Activated CD8-positive, alpha-beta T cell treated with anti-CD3 and anti-CD28 coated beads for 36 hours (primary cell): ENCODE measurements at regions not wholly inside any gene's neighbourhood (a gene's known extent, or its start where the extent isn't known, plus 50 kb on each side); places are given as distances from the start of the nearest gene placed in this dataset.

Experiments used
- ATAC-seq: fragments of 200-7000 bp; cut with Tn5 transposase; one replicate; pipeline ENCODE4 v1.10.0; 2021; ENCODE audit warnings: mild to moderate bottlenecking, moderate library complexity
- CTCF ChIA-PET: fragments of 350-600 bp; sonication (Branson Sonifier 250); formaldehyde crosslinking; loops from one replicate; lab custom pipeline; 2021; ENCODE audit warnings: antibody characterized with exemption; lab: Charles Lee
- POLR2A ChIA-PET: fragments of 350-600 bp; sonication (Branson Sonifier 250); formaldehyde crosslinking; loops from one replicate; lab custom pipeline; 2021; ENCODE audit warnings: antibody characterized with exemption; lab: Charles Lee
- DNase-seq: peaks from one replicate; pipeline ENCODE4 v3.0.0-alpha.2; 2020
- H3K27ac Mint-ChIP-seq: one replicate; pipeline ENCODE4 v1.8.0; 2021; ENCODE audit warnings: mild to moderate bottlenecking, mixed read lengths
- H3K27me3 Mint-ChIP-seq: one replicate; pipeline ENCODE4 v1.8.0; 2021; ENCODE audit warnings: mixed read lengths
- H3K36me3 Mint-ChIP-seq: one replicate; pipeline ENCODE4 v1.8.0; 2021; ENCODE audit warnings: low read depth, mixed read lengths
- H3K4me1 Mint-ChIP-seq: one replicate; pipeline ENCODE4 v1.8.0; 2021; ENCODE audit warnings: low read depth, mixed read lengths
- H3K4me3 Mint-ChIP-seq: one replicate; pipeline ENCODE4 v1.8.0; 2021; ENCODE audit warnings: mild to moderate bottlenecking, moderate library complexity, mixed read lengths
- H3K9me3 Mint-ChIP-seq: one replicate; pipeline ENCODE4 v1.8.0; 2021; ENCODE audit warnings: mixed read lengths
- CTCF ChIP-seq: fragments of 200-600 bp; IDR thresholded peaks from one replicate; pipeline ENCODE4 v1.8.0; 2022; ENCODE audit warnings: antibody characterized with exemption, mild to moderate bottlenecking
- intact Hi-C: fragments of 100-400 bp; cut with micrococcal nuclease; formaldehyde crosslinking; loops from one replicate; pipeline ENCODE4 v1.10.0; 2022

- ATAC-seq (no peak), DNase-seq (no peak)
- peaks cover 11% of the 10 kb centered on the region for H3K27me3 Mint-ChIP-seq
- ChIA-PET CTCF (interaction anchor here (1.4 kb wide), 1 partner anchor 9 kb away, joined by 5 read pairs; no protein-coding TSS in a partner anchor), POLR2A (no interaction called here)
- no peaks in the 10 kb centered on the region for H3K4me1 Mint-ChIP-seq
- TF ChIP-seq CTCF = no peak
- intact Hi-C loops = no loop called here
- no peak overlapping the region for H3K27ac Mint-ChIP-seq
- H3K36me3 Mint-ChIP-seq = no peaks in the 10 kb centered on the region
- no peaks in the 10 kb centered on the region for H3K9me3 Mint-ChIP-seq
- H3K4me3 Mint-ChIP-seq = no peak overlapping the region
Measured at GRCh38 chr4:174170906-174171305, 112.6 kb downstream of the FBXO8 start.

DNA sequence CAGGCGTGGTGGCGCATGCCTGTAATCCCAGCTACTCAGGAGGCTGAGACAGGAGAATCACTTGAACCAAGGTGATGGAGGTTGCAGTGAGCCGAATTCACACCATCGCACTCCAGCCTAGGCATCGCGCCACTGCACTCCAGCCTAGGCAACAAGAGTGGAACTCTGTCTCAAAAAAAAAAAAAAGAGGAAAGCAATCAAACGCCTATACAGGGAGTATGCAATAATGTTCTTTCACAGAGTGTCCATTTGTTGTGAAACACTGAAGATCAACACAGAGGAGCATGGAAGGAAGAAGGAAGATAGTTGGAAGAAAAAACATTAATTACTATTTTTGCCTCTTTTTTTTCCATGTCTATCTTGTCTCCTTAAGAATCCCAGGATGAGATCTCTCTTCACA, 113.4 kb downstream of the FBXO8 start:
- CTCF ChIA-PET = interaction anchor here (1.4 kb wide), 1 partner anchor 8 kb away, joined by 5 read pairs; no protein-coding TSS in a partner anchor
- H3K27ac Mint-ChIP-seq = no peak overlapping the region
- intact Hi-C loops = no loop called here

DNA sequence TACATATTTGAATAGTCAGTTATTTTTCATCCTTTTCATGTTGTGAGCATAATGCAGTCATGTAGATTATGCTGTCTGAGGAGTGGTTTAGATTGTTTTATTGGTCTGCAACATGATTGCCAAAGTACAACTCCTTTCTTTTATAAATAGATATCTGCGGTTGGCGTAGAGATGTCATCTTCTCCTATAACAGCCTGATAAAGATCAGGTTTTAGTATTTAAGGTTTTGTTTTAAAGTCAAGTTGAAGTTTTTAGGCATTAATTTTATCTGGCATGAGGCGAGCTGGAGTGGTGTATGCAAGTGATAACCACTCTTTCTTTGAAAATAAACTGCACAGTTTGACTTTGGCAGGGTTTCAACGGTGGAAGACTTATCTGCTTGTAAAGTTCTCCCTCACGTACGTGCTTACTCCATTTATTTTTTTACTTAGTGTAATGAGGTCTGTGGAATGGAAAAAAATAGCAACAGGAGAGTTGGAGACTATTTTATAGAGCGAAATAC, 126.3 kb downstream of the FBXO8 start:
- TF ChIP-seq CTCF = no peak
- Mint-ChIP-seq H3K36me3 (no peaks in the 10 kb centered on the region), H3K4me1 (no peaks in the 10 kb centered on the region), H3K4me3 (no peak overlapping the region), H3K27ac (no peak overlapping the region), H3K9me3 (no peaks in the 10 kb centered on the region), H3K27me3 (peaks cover 15% of the 10 kb centered on the region)
- DNase-seq = no peak
- ATAC-seq = no peak
- ChIA-PET POLR2A (no interaction called here), CTCF (interaction anchor here (1.2 kb wide), 1 partner anchor 12 kb away, joined by 3 read pairs; no protein-coding TSS in a partner anchor)
- intact Hi-C loops = loop anchor here (10.0 kb wide), 1 partner anchor 652 kb away; no protein-coding TSS in a partner anchor

More for the DNA sequence above, 113.4 kb downstream of the FBXO8 start:
- peaks cover 11% of the 10 kb centered on the region for H3K27me3 Mint-ChIP-seq
- no peaks in the 10 kb centered on the region for H3K4me1 Mint-ChIP-seq
- no peaks in the 10 kb centered on the region for H3K36me3 Mint-ChIP-seq
- POLR2A ChIA-PET = no interaction called here
- TF ChIP-seq CTCF = no peak
- ATAC-seq (no peak), DNase-seq (no peak)
- H3K4me3 Mint-ChIP-seq = no peak overlapping the region
- H3K9me3 Mint-ChIP-seq = no peaks in the 10 kb centered on the region

DNA sequence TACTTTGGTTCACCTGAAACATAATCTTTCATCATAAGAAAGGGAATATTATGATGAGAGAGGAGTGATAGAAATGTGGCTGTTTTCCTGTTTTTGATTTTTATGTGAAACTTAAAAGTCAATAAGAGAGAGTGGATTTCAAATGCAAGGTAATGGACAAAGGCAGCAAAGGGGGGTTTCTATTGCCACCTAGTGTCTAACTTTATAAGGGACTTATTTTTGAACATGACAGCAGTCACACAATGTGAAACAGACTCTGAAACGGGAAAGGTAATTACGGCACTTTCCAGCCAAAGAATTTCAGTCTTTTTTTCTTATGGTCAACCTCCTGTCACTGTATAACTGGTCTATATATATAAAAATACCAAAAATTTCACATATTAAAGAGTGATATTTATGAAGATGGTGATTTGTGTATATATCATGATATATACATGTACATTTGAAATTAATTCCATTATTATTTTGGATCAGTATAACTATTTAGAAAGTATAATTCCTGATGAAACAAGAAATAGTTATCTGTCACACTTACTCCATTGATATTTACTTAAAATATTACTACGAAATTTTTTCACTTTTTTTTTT, 127.1 kb downstream of the FBXO8 start:
- ChIA-PET CTCF (no interaction called here), POLR2A (no interaction called here)
- Mint-ChIP-seq H3K9me3 (no peaks in the 10 kb centered on the region), H3K27ac (no peak overlapping the region), H3K36me3 (no peaks in the 10 kb centered on the region), H3K27me3 (peaks cover 15% of the 10 kb centered on the region), H3K4me1 (no peaks in the 10 kb centered on the region), H3K4me3 (no peak overlapping the region)
- ATAC-seq = peak; percentile 58
- DNase-seq = no peak
- intact Hi-C loops = loop anchor here (10.0 kb wide), 1 partner anchor 652 kb away; no protein-coding TSS in a partner anchor
- TF ChIP-seq CTCF = peak; percentile 66

DNA sequence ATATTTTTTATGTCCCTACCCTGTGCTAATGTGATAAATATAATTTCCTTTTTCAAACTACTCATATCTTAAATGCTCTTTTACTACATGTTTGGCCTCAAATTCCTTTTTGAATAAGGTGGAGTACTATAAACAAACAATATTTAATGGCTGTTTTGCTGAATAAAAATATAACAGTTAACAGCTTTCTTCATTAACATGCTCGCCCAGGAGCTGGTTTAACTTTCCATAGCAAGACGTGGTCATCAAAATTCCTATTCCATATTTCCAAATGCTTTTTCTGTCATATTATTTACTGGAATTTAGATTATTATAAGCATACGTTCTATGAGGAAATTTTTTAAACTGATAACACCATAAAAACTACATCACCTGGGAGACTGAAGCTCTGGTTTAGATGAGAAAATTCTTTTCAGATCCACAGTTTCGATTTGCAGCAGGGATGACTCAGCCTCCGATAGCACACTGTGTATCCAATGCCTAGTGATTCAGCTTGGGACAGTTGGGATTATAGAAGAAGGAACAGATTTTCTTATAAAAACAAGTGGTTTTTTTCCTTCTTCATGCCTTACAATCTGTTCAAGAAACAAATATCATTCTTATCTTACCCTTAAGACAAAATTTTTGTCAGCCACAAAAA, 129.1 kb downstream of the FBXO8 start:
- no peaks in the 10 kb centered on the region for H3K4me1 Mint-ChIP-seq
- no peaks in the 10 kb centered on the region for H3K36me3 Mint-ChIP-seq
- H3K9me3 Mint-ChIP-seq = no peaks in the 10 kb centered on the region
- no peak overlapping the region for H3K4me3 Mint-ChIP-seq
- POLR2A ChIA-PET = no interaction called here
- no peak for TF ChIP-seq CTCF
- no peak overlapping the region for H3K27ac Mint-ChIP-seq
- peaks cover 15% of the 10 kb centered on the region for H3K27me3 Mint-ChIP-seq
- DNase-seq = no peak
- intact Hi-C loops = loop anchor here (10.0 kb wide), 1 partner anchor 650 kb away; no protein-coding TSS in a partner anchor
- ATAC-seq = no peak
- CTCF ChIA-PET = interaction anchor here (0.7 kb wide), 1 partner anchor 165 kb away, joined by 3 read pairs; no protein-coding TSS in a partner anchor
